HepG2 (cell line): ENCODE measurements at regions not wholly inside any gene's neighbourhood (a gene's known extent, or its start where the extent isn't known, plus 50 kb on each side); places are given as distances from the start of the nearest gene placed in this dataset.

Experiments used
- ATAC-seq: fragments of 200-7000 bp; cut with Tn5 transposase; 3 replicates; pipeline ENCODE4 v1.9.1; 2020; ENCODE audit warnings: mild to moderate bottlenecking, moderate library complexity
- BruUV-seq: library from RNA; stranded (reverse); fragments of 400-500 nt; replicated peaks from 2 replicates; lab custom pipeline; 2021; lab: Mats Ljungman, UMichigan
- CTCF ChIA-PET: fragments of 300-600 bp; formaldehyde crosslinking; extraction: SDS; loops from one replicate; lab custom pipeline; 2021; ENCODE audit warnings: low total read pairs, inconsistent platforms, low intra/inter-chr PET ratio; lab: Yijun Ruan, JAX
- POLR2A ChIA-PET: fragments of 350-600 bp; sonication (Branson Sonifier 250); formaldehyde crosslinking; loops from one replicate; lab custom pipeline; 2020; ENCODE audit warnings: antibody characterized with exemption, inconsistent platforms; lab: Yijun Ruan, JAX
- DNase-seq: peaks from one replicate; pipeline ENCODE4 v3.0.0-alpha.2; 2015; ENCODE audit warnings: low spot score
- FAIRE-seq: peaks from 3 replicates; lab custom pipeline; 2011; peaks lifted over from hg19 to GRCh38; lab: Jason Lieb, UNC
- H2AFZ ChIP-seq: one replicate; pipeline ENCODE4 v1.6.1; 2011; ENCODE audit warnings: low read length, inconsistent platforms
- H3K27ac ChIP-seq: fragments of 300-600 bp; 3 replicates; pipeline ENCODE4 v1.8.0; 2011; ENCODE audit warnings: mixed run types, mild to moderate bottlenecking, mixed read lengths, low read length, inconsistent platforms; ENCODE audit not compliant: insufficient read depth; ENCODE audit errors: extremely low read length
- H3K27me3 ChIP-seq, 2 experiments: fragments of 200-600 bp in 1 of 2; 2 replicates in 1 of 2; 3 replicates in 1 of 2; pipeline versions ENCODE4 v1.6.0 to v1.8.0; 2011; ENCODE audit warnings: low read length in 2 of 2, mild to moderate bottlenecking in 2 of 2, moderate library complexity in 2 of 2, inconsistent platforms in 1 of 2; ENCODE audit not compliant: insufficient read depth in 2 of 2, control insufficient read depth in 1 of 2
- H3K36me3 ChIP-seq, 2 experiments: fragments of 200-600 bp in 1 of 2; replicated peaks in 1 of 2; 2 replicates in 1 of 2; 3 replicates in 1 of 2; pipeline versions ENCODE4 v1.5.1 to v1.8.0; 2011; ENCODE audit warnings: low read length in 2 of 2, inconsistent platforms in 1 of 2; ENCODE audit not compliant: insufficient read depth in 2 of 2, control insufficient read depth in 1 of 2
- H3K4me1 ChIP-seq: 2 replicates; pipeline ENCODE4 v1.5.1; 2012; ENCODE audit warnings: low read length, inconsistent platforms; ENCODE audit not compliant: insufficient read depth
- H3K4me2 ChIP-seq: 2 replicates; pipeline ENCODE4 v1.6.0; 2011; ENCODE audit warnings: low read depth, low read length, inconsistent platforms
- H3K4me3 ChIP-seq, 3 experiments: fragments of 200-600 bp in 1 of 3; sonication (generic), shearing (Covaris generic) in 1 of 3; replicated peaks in 1 of 3; 2 replicates each; pipeline ENCODE4 v1.5.1; 2011 to 2016; ENCODE audit warnings: low read length in 3 of 3, inconsistent platforms in 2 of 3, low read depth in 2 of 3, mild to moderate bottlenecking in 2 of 3, control low read depth in 1 of 3, mixed read lengths in 1 of 3; ENCODE audit not compliant: insufficient read depth in 1 of 3
- H3K79me2 ChIP-seq: one replicate; pipeline ENCODE4 v1.6.1; 2011; ENCODE audit warnings: low read length, inconsistent platforms; ENCODE audit not compliant: insufficient read depth
- H3K9ac ChIP-seq: 2 replicates; pipeline ENCODE4 v1.6.0; 2011; ENCODE audit warnings: mild to moderate bottlenecking, low read depth, low read length, inconsistent platforms; ENCODE audit not compliant: insufficient read depth
- H3K9me3 ChIP-seq: 2 replicates; pipeline ENCODE4 v1.5.1; 2012; ENCODE audit warnings: mild to moderate bottlenecking, low read length
- H4K20me1 ChIP-seq: 2 replicates; pipeline ENCODE4 v1.6.0; 2011; ENCODE audit warnings: inconsistent platforms, mild to moderate bottlenecking, low read length, moderate library complexity; ENCODE audit not compliant: insufficient read depth
- DNMT1 ChIP-seq: sonication (generic); formaldehyde crosslinking; IDR thresholded peaks from 2 replicates; pipeline ENCODE4 v1.5.1; 2020; ENCODE audit warnings: mild to moderate bottlenecking, missing genetic modification reagents
- ETS1 ChIP-seq: sonication (generic); formaldehyde crosslinking; IDR thresholded peaks from 2 replicates; pipeline ENCODE4 v1.4.0; 2020; ENCODE audit warnings: missing genetic modification reagents
- FOSL1 ChIP-seq: sonication (generic); formaldehyde crosslinking; IDR thresholded peaks from 2 replicates; pipeline ENCODE4 v1.9.0; 2021; ENCODE audit warnings: missing genetic modification reagents, borderline replicate concordance
- KAT7 ChIP-seq: IDR thresholded peaks from 2 replicates; pipeline ENCODE4 v1.6.1; 2018; ENCODE audit warnings: borderline replicate concordance, missing compliant biosample characterization
- NCOA2 ChIP-seq: sonication (generic); formaldehyde crosslinking; IDR thresholded peaks from 2 replicates; pipeline ENCODE4 v1.8.0; 2022; ENCODE audit warnings: inconsistent platforms
- NR0B2 ChIP-seq: sonication (generic); formaldehyde crosslinking; IDR thresholded peaks from 2 replicates; pipeline ENCODE4 v1.4.0; 2020; ENCODE audit warnings: mild to moderate bottlenecking, missing genetic modification reagents
- POGZ ChIP-seq: sonication (generic); formaldehyde crosslinking; IDR thresholded peaks from 2 replicates; pipeline ENCODE4 v1.4.0; 2020; ENCODE audit warnings: mild to moderate bottlenecking, missing genetic modification reagents
- REPIN1 ChIP-seq: sonication (generic); formaldehyde crosslinking; IDR thresholded peaks from 2 replicates; pipeline ENCODE4 v1.8.0; 2022; ENCODE audit warnings: missing genetic modification reagents, low read depth, mild to moderate bottlenecking, borderline replicate concordance
- SETDB1 ChIP-seq: sonication (generic); formaldehyde crosslinking; IDR thresholded peaks from 2 replicates; pipeline ENCODE4 v1.5.1; 2020; ENCODE audit warnings: missing genetic modification reagents, mild to moderate bottlenecking, borderline replicate concordance
- SKI ChIP-seq: fragments of 450-650 bp; IDR thresholded peaks from one replicate; pipeline ENCODE4 v1.6.1; 2018; ENCODE audit warnings: mild to moderate bottlenecking; ENCODE audit not compliant: partially characterized antibody
- SP4 ChIP-seq: sonication (generic); formaldehyde crosslinking; IDR thresholded peaks from 2 replicates; pipeline ENCODE4 v1.8.1; 2023; ENCODE audit warnings: mild to moderate bottlenecking, missing genetic modification reagents
- ZNF207 ChIP-seq: fragments of 450-650 bp; IDR thresholded peaks from 2 replicates; pipeline ENCODE4 v1.6.1; 2016; ENCODE audit warnings: antibody characterized with exemption, borderline replicate concordance
- ZNF709 ChIP-seq: sonication (generic); formaldehyde crosslinking; IDR thresholded peaks from 2 replicates; pipeline ENCODE4 v1.5.0; 2020; ENCODE audit warnings: mild to moderate bottlenecking, missing genetic modification reagents
- ZNF737 ChIP-seq: sonication (generic); formaldehyde crosslinking; IDR thresholded peaks from 2 replicates; pipeline ENCODE4 v1.5.0; 2020; ENCODE audit warnings: missing genetic modification reagents, mild to moderate bottlenecking, borderline replicate concordance
- ZNF768 ChIP-seq: sonication (generic); formaldehyde crosslinking; IDR thresholded peaks from 2 replicates; pipeline ENCODE4 v1.4.0; 2020; ENCODE audit warnings: missing genetic modification reagents
- WGBS: methylation state at CpG from one replicate; pipeline ENCODE4 v1.1.6; 2017; ENCODE audit warnings: low lambda C conversion rate; 5-methylcytosine and 5-hydroxymethylcytosine counted together
- in situ Hi-C: cut with HindIII; loops from 2 replicates; pipeline ENCODE4 v1.10.0; 2017; ENCODE audit warnings: low pct_unique_long_range_greater_than_20kb; ENCODE audit not compliant: extremely low pct_ligation_motif_present
- intact Hi-C: fragments of 100-400 bp; cut with micrococcal nuclease; formaldehyde crosslinking; loops from one replicate; pipeline ENCODE4 v1.10.0; 2022; ENCODE audit not compliant: unreplicated experiment

DNA sequence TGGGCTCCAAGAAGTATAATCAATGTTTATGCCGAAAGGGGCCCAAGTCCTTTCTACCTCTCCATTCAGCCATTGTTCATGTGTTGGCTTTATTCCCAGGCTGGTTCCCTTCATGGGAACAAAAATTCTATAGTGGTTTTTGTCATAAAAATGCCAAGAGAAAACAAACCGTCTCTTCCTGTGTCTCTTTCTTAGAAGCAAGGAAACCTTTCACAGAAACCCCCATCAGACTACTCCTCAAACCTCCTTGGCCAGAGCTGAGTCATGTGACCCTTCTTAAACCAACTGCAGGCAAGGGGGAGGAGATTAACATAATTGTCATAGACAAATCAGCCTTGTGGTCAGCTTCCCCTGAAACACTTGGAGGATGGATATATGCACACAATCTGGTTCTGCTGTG lies 75.1 kb upstream of the TANK start:
- ATAC-seq (no peak), FAIRE-seq (no peak), DNase-seq (no peak)
- no peaks in the 10 kb centered on the region for H3K4me1 ChIP-seq
- no peaks in the 10 kb centered on the region for H3K27me3 ChIP-seq
- H3K4me3 ChIP-seq = no peak overlapping the region
- no peak overlapping the region for H2AFZ ChIP-seq
- 79% methylated on average over 2 of the region's 2 CpGs for WGBS
- no peaks in the 10 kb centered on the region for H3K9me3 ChIP-seq
- BruUV-seq = no TSS peak
- no peaks in the 10 kb centered on the region for H3K79me2 ChIP-seq
- in situ Hi-C loops = no loop called here
- ChIA-PET POLR2A (no interaction called here), CTCF (no interaction called here)
- H3K4me2 ChIP-seq = no peak overlapping the region
- H3K36me3 ChIP-seq = no peaks in the 10 kb centered on the region
- intact Hi-C loops = no loop called here
- no peaks in the 10 kb centered on the region for H4K20me1 ChIP-seq
- TF ChIP-seq NR0B2 (CRISPR knock-in tag) = no peak
- no peak for TF ChIP-seq FOSL1 (CRISPR knock-in tag)
- no peak for TF ChIP-seq ZNF737 (CRISPR knock-in tag)
- no peak for TF ChIP-seq KAT7
- no peak for TF ChIP-seq REPIN1 (CRISPR knock-in tag)
- no peak for TF ChIP-seq ZNF207
- no peak for TF ChIP-seq ZNF768 (CRISPR knock-in tag)
- no peak overlapping the region for H3K27ac ChIP-seq
- H3K9ac ChIP-seq = no peak overlapping the region

- H3K9me3 ChIP-seq = no peaks in the 10 kb centered on the region
- no peak overlapping the region for H2AFZ ChIP-seq
- intact Hi-C loops = no loop called here
- DNase-seq (no peak), ATAC-seq (no peak), FAIRE-seq (no peak)
- H3K4me3 ChIP-seq = no peak overlapping the region
- H3K27ac ChIP-seq = no peak overlapping the region
- H3K4me1 ChIP-seq = no peaks in the 10 kb centered on the region; the same call in 1 of the 2 replicates
- no peak overlapping the region for H3K9ac ChIP-seq
- no TSS peak for BruUV-seq
- CTCF ChIA-PET = no interaction called here
- no peaks in the 10 kb centered on the region for H3K36me3 ChIP-seq
- no peaks in the 10 kb centered on the region for H4K20me1 ChIP-seq
- H3K4me2 ChIP-seq = no peak overlapping the region
- WGBS = 56% methylated on average over 4 of the region's 4 CpGs
- in situ Hi-C loops = no loop called here
- H3K27me3 ChIP-seq = no peaks in the 10 kb centered on the region
- TF ChIP-seq ZNF709 (CRISPR knock-in tag) = no peak
- TF ChIP-seq DNMT1 = no peak
- no peak for TF ChIP-seq NCOA2 (CRISPR knock-in tag)
- no peak for TF ChIP-seq SP4 (CRISPR knock-in tag)
- no peak for TF ChIP-seq SKI
- no peak for TF ChIP-seq POGZ (CRISPR knock-in tag)
- TF ChIP-seq SETDB1 (CRISPR knock-in tag) = no peak
- TF ChIP-seq ETS1 (CRISPR knock-in tag) = no peak
- POLR2A ChIA-PET = no interaction called here
- H3K79me2 ChIP-seq = no peaks in the 10 kb centered on the region
Measured at GRCh38 chr2:161088658-161089350, 71.4 kb upstream of the TANK start.
